Breast epithelium (tissue), 4 donors: ENCODE measurements at regions not wholly inside any gene's neighbourhood (a gene's known extent, or its start where the extent isn't known, plus 50 kb on each side); places are given as distances from the start of the nearest gene placed in this dataset.

Experiments
- DNase-seq, 2 donors: peaks; one replicate each; pipeline ENCODE4 v3.0.0-alpha.2; 2019; ENCODE audit warnings: low spot score in 2 of 2
- H3K27ac ChIP-seq, 2 donors: fragments of 200-600 bp; sonication (generic) in 1 of 2; one replicate each; pipeline ENCODE4 v1.5.1; 2016 to 2019; ENCODE audit warnings: mild to moderate bottlenecking in 1 of 2
- H3K27me3 ChIP-seq, 2 donors: fragments of 200-600 bp; sonication (generic) in 1 of 2; one replicate each; pipeline versions ENCODE4 v1.5.1 to v1.6.0; 2017 to 2019; ENCODE audit warnings: control low read depth in 1 of 2, mild to moderate bottlenecking in 1 of 2
- H3K36me3 ChIP-seq: fragments of 200-600 bp; one replicate; pipeline ENCODE4 v1.5.1; 2019
- H3K4me1 ChIP-seq, 2 donors: fragments of 200-600 bp; sonication (generic); one replicate each; pipeline ENCODE4 v1.5.1; 2016 to 2019; ENCODE audit warnings: control low read depth in 1 of 2
- H3K4me3 ChIP-seq, 3 donors: fragments of 200-600 bp; sonication (generic); 1 replicate in 2 of 3; 2 replicates in 1 of 3; pipeline ENCODE4 v1.5.1; 2016 to 2019; ENCODE audit warnings: mild to moderate bottlenecking in 3 of 3, moderate library complexity in 2 of 3
- H3K9me3 ChIP-seq, 2 donors: fragments of 200-600 bp; sonication (generic) in 1 of 2; one replicate each; pipeline ENCODE4 v1.5.1; 2016 to 2019; ENCODE audit warnings: control low read depth in 1 of 2
- CTCF ChIP-seq, 3 donors: fragments of 450-650 bp; IDR thresholded peaks; one replicate each; pipeline ENCODE4 v1.5.1; 2016 to 2017; ENCODE audit warnings: antibody characterized with exemption in 3 of 3, mild to moderate bottlenecking in 3 of 3, moderate library complexity in 3 of 3
- POLR2A ChIP-seq: fragments of 450-650 bp; IDR thresholded peaks from one replicate; pipeline ENCODE4 v1.6.1; 2016; ENCODE audit warnings: antibody characterized with exemption, mild to moderate bottlenecking, moderate library complexity
- POLR2AphosphoS5 ChIP-seq, 3 donors: sonication (generic); formaldehyde crosslinking; IDR thresholded peaks; one replicate each; pipeline ENCODE4 v1.6.1; 2017; ENCODE audit warnings: antibody characterized with exemption in 3 of 3
- intact Hi-C: fragments of 100-400 bp; cut with DNase I; formaldehyde crosslinking; loops from one replicate; pipeline ENCODE4 v1.15.1; 2023; ENCODE audit warnings: low total_unique reads

GRCh38 chr2:56464613-56465012, 280.8 kb downstream of the CCDC85A start:
- TF ChIP-seq POLR2A (no peak), CTCF (IDR thresholded peaks at IDR 0.05) (no peak), POLR2AphosphoS5 (IDR thresholded peaks at IDR 0.05) (no peak)

GRCh38 chr2:56465491-56465890, 281.7 kb downstream of the CCDC85A start:
- TF ChIP-seq POLR2AphosphoS5 (IDR thresholded peaks at IDR 0.05): no peak
- no peak for TF ChIP-seq POLR2A
- no peak for TF ChIP-seq CTCF (IDR thresholded peaks at IDR 0.05)
- no peaks in the 10 kb centered on the region for H3K4me1 ChIP-seq
- H3K36me3 ChIP-seq: no peaks in the 10 kb centered on the region
- H3K4me3 ChIP-seq: no peak overlapping the region
- intact Hi-C loops: no loop called here
- no peaks in the 10 kb centered on the region for H3K27me3 ChIP-seq
- DNase-seq: no peak
- H3K9me3 ChIP-seq: no peaks in the 10 kb centered on the region
- no peak overlapping the region for H3K27ac ChIP-seq

More at GRCh38 chr2:56464613-56465012, 280.8 kb downstream of the CCDC85A start:
- Histone ChIP-seq H3K4me1 (no peaks in the 10 kb centered on the region), H3K9me3 (no peaks in the 10 kb centered on the region), H3K27me3 (no peaks in the 10 kb centered on the region), H3K36me3 (no peaks in the 10 kb centered on the region), H3K4me3 (no peak overlapping the region), H3K27ac (no peak overlapping the region)
- DNase-seq: no peak
- intact Hi-C loops: no loop called here

- Histone ChIP-seq H3K27me3 (no peaks in the 10 kb centered on the region), H3K4me3 (no peak overlapping the region), H3K36me3 (no peaks in the 10 kb centered on the region), H3K27ac (no peak overlapping the region), H3K4me1 (no peaks in the 10 kb centered on the region), H3K9me3 (no peaks in the 10 kb centered on the region)
- DNase-seq: no peak
- no peak for TF ChIP-seq POLR2A
- no peak for TF ChIP-seq POLR2AphosphoS5 (IDR thresholded peaks at IDR 0.05)
- TF ChIP-seq CTCF (IDR thresholded peaks at IDR 0.05): no peak
- intact Hi-C loops: no loop called here
Observed at GRCh38 chr2:56473524-56473923, 289.7 kb downstream of the CCDC85A start.

- no peaks in the 10 kb centered on the region for H3K36me3 ChIP-seq
- TF ChIP-seq CTCF (IDR thresholded peaks at IDR 0.05): no peak
- TF ChIP-seq POLR2A: no peak
- TF ChIP-seq POLR2AphosphoS5 (IDR thresholded peaks at IDR 0.05): no peak
- H3K4me1 ChIP-seq: no peaks in the 10 kb centered on the region
- DNase-seq: no peak
- no peak overlapping the region for H3K4me3 ChIP-seq
- no peaks in the 10 kb centered on the region for H3K9me3 ChIP-seq
- H3K27ac ChIP-seq: no peak overlapping the region
- H3K27me3 ChIP-seq: no peaks in the 10 kb centered on the region
- intact Hi-C loops: no loop called here
Observed at GRCh38 chr2:56474412-56475158, 290.8 kb downstream of the CCDC85A start.

- Histone ChIP-seq H3K27ac (no peak overlapping the region), H3K27me3 (no peaks in the 10 kb centered on the region), H3K36me3 (no peaks in the 10 kb centered on the region), H3K9me3 (no peaks in the 10 kb centered on the region), H3K4me3 (no peak overlapping the region), H3K4me1 (no peaks in the 10 kb centered on the region)
- DNase-seq: no peak
- intact Hi-C loops: no loop called here
- TF ChIP-seq POLR2AphosphoS5 (IDR thresholded peaks at IDR 0.05) (no peak), POLR2A (no peak), CTCF (IDR thresholded peaks at IDR 0.05) (no peak)
Observed at GRCh38 chr2:56475191-56475590, 291.4 kb downstream of the CCDC85A start.
